HG03565 (cell line): ENCODE measurements at regions not wholly inside any gene's neighbourhood (a gene's known extent, or its start where the extent isn't known, plus 50 kb on each side); places are given as distances from the start of the nearest gene placed in this dataset.

Source experiments
- ATAC-seq: cut with Tn5 transposase; IDR thresholded peaks from one replicate; pipeline ENCODE4 v1.9.1; 2021; ENCODE audit warnings: mild to moderate bottlenecking, moderate library complexity; ENCODE audit not compliant: unreplicated experiment

- no peak for ATAC-seq
Observed at GRCh38 chr18:66150650-66151049, 399.8 kb downstream of the CDH7 start.

GRCh38 chr18:66143029-66143428 is 392.2 kb downstream of the CDH7 start:
- no peak for ATAC-seq

DNA sequence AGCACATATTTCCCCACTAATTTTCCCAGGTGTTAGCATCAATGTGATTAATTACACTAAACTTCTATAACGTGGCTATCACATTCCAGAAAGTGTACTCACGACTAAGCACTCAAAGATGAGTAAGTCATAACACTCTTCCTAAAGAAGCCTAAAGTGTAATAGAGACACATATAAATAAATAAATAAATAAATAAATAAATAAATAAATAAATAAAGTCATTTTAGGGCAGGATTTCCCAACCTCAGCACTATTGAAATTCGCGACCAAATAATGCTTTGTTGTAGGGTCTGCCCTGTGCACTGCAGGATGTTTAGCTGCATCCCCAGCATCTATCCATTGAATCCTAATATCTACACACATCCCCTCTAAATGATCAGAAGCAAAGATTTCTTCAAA is 390.9 kb downstream of the CDH7 start:
- no peak for ATAC-seq

GRCh38 chr18:66138642-66139041 is 387.8 kb downstream of the CDH7 start:
- ATAC-seq, result no peak

DNA sequence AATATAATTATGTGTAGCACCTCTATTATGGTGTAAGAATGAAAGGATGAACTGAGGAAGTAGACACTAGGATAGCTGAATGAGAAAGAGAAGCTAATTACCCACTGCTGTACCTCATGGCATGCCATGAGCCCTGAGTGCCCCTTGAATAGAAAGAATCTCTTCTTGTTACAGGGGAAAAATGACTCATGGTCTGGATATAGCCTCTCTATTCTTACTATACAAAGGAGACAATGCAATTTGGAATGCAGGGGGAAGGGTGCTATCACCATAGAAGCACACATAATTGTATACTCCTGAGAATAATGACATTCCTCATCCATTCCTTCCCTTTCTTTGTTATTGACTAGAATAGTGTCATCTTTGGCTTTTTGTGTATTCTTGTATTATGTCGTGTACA is 385.2 kb downstream of the CDH7 start:
- no peak for ATAC-seq

DNA sequence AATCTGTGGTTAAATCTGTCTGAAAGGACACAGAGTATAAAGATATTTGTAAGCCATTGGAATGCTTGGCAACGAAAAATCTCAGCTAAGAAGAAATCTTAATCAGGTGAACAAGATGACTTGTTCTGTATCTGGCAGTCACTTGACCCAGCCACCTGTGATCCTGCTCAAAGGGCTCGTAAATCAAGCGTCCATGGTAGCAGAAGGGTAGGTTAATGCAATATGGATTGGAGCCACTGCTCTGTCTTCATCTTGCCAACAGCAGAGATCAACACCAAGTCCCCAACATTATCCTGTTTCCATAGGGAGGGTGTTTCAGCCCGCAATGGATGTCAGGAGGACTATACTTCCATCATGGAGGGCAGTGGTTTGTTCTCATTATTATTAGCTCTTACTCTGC is 378.4 kb downstream of the CDH7 start:
- ATAC-seq, result no peak

DNA sequence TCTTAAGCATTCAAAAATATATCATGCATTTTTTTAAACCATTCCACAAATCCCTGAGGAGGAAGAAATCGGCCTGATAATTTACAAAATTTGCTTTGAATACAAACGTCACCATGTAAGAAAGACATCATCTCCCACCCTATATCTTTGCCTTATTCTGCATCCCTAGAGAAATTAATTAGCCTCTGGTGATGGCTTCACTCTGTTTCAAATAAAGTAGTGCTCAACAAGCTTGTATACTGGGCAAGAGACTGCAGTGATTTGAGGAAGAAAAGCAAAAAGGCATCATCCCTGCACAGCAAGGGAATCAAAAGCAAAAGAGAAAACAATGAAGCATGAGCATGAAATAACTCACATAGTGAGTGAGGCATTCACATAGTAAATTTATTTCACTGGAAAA is 375.5 kb downstream of the CDH7 start:
- ATAC-seq, result no peak

GRCh38 chr18:66124394-66124793 is 373.6 kb downstream of the CDH7 start:
- no peak for ATAC-seq

- ATAC-seq, result no peak
Observed at GRCh38 chr18:66119347-66119746, 368.5 kb downstream of the CDH7 start.

- ATAC-seq, result no peak
Observed at GRCh38 chr18:66111018-66111417, 360.2 kb downstream of the CDH7 start.

DNA sequence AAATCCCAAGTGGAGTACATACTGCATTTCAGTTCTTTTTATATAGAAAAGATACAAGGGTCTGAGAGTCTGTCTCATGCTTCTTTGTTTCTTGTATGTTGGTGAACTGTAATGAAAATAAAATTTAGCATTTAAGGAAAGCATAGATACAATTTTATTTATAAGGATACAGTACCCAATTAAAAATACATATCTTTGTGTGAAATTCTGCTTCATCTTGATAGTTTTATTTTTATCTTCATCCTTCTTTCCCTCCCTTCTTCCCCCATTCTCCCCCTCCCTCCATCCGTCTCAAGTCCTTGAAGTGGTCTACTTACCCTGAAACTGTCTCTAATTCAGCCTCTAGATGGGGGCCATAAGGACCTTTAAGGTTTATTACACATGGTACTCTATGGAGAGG is 359.8 kb downstream of the CDH7 start:
- ATAC-seq, result no peak

DNA sequence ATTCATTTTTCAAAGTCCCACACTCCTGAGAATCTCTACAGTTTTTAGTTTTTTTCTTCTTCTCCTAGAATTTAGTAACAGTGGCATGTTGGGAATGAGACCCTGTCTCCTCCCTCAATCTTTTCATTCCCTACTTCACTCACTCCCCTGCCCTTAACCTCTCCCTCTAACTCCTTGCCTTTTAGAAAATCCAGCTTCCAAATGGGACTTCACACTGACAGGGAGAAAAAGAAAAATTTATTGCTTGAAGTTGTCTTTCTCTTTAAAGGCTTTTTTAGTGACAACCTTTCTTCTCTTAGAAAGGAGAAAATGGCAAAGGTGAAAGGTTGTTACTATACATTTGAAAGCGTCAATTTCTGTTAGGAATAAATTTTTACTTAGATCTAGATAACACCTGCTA is 359.2 kb downstream of the CDH7 start:
- ATAC-seq, result no peak

- ATAC-seq, result no peak
Observed at GRCh38 chr18:66107546-66107945, 356.7 kb downstream of the CDH7 start.

DNA sequence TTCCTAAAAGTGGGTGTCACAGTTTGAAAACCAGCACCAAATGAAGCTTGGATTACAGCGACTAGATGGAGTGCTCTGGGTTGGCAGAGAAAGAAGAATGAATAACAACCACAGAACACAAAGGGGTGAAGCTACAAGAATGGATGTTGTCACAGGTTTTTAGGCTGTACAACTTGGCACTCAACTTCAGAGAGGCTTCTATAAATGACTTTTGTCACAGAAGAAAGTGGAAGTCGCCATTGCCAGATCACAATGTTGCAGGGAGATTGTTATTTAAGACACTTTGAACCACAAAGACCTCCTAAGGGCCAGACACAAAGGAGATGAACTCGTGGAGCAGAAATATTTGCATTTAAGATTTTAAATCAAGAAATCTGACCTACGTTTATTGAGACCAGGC is 354.2 kb downstream of the CDH7 start:
- no peak for ATAC-seq

DNA sequence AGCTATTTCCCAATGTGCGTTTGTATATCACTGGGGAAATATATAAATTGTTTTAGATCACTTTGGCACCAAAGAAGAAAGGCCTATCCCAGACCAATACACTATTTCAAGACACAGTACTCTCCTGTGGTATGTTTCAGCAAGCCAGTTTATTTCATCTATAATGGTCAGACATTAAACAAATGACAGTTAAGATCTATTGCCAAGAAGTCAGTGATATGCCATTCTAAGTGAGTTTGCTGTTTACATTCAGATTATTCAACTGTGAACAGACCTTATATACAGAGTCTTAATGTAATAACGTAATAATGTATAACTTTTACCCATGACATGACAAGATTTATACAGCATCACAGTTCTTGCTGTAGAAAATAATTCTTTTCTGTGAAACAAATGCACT is 352.7 kb downstream of the CDH7 start:
- no peak for ATAC-seq

- no peak for ATAC-seq
Observed at GRCh38 chr18:66083078-66083477, 332.3 kb downstream of the CDH7 start.

DNA sequence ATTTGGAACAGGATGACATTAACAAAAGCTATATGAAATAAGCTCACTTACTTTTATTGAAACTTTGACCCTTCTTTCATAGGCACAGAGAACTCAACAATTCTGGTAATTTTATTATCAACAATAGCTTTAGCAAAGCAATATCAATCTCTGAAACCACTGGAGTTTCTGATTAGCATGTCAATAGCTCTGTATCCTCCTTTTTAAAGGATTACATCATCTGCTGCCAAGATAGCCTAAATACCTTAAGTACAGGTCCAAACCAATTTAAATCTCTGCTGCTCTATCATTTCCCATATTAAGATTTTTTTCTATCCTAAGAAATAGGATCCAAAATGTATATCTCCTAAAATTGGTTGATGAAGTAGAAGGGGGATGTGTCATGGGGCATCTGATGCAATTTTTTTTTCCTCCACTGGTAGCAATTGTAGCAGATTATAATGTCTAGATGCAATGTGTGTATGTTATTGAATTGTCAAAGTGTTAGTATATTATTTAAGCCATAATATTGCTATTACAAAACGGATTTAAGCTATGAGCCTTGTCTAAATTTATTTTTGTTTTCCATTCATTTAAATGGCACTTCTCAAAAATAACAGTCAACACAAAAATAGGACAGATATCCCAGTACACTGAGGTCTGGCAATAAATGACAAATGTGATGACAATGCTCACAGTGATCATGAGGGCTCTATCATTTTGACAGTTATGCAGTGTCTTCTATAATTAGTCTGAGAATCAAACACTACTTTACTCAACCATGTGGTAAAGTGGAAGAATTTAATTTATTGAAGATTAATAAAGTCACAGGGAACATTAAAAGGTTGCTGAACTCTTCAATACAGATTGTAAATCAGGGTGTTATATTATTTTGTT is 328.4 kb downstream of the CDH7 start:
- no peak for ATAC-seq

- no peak for ATAC-seq
Observed at GRCh38 chr18:66077066-66077465, 326.3 kb downstream of the CDH7 start.

DNA sequence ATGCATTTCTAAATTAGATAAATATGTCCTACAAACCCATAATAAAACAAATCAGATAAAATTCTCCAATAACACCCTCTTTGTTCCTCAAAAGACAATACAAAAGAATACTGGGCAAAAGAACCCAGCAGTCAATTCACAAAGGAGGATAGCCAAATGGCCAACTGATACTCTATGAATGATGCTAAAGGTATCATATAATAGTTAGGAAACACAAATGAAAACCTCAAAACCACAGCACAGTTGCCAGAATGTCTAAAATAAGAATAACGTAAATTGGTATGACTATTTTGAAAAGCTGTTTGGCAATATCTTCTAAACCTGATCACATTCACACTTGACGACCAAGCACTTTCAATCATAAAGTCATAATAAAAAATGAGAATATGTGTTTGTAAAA is 315.4 kb downstream of the CDH7 start:
- no peak for ATAC-seq

DNA sequence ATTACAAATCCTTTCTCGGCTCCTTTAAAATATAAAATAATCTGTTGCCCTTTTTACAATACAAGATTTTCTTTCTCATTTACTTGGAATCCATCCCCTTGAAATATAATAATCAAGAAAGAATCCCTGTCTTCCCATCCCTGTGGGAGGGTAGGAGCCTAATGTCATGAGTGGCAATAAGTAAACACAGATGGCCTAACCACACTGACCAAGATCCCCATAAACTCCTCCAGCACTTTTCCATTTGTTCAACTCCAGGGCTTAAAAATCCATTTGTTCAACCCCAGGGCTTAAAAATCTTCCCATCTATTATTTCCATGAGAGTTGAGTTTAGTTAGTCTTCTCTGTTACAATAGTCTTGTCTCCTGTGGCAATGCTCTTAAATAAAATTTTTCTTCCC is 297.6 kb downstream of the CDH7 start:
- no peak for ATAC-seq

- peak; percentile 48 for ATAC-seq
Observed at GRCh38 chr18:66046032-66046602, 295.3 kb downstream of the CDH7 start.

- ATAC-seq, result no peak
Observed at GRCh38 chr18:66043009-66043408, 292.2 kb downstream of the CDH7 start.

DNA sequence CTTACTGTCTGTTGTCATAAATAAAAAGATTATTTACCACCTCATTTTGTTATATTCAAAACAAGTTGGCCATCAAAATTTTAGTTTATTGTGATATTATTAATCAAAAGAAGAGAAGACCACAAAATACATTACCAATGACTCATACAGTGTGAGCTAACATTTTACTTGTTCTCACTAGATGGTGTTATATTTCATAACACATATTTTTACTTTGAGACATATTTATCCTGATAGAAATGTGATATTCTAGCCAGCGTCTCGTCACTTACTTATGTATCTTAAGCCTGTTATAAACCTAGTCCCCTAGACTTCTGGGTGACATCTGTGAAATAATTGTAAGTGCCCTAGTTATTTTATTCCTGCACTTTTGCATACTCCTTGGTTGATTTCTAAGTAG is 263.2 kb downstream of the CDH7 start:
- ATAC-seq, result no peak
